Liver (tissue), 8 donors: ENCODE measurements at regions not wholly inside any gene's neighbourhood (a gene's known extent, or its start where the extent isn't known, plus 50 kb on each side); places are given as distances from the start of the nearest gene placed in this dataset.

Source experiments
- DNase-seq: peaks from one replicate; pipeline ENCODE4 v3.0.0-alpha.2; 2017; ENCODE audit warnings: low spot score
- H3K27ac ChIP-seq, 2 donors: one replicate each; pipeline ENCODE4 v1.7.0; 2013; ENCODE audit warnings: inconsistent platforms in 2 of 2, low read length in 2 of 2, control low read depth in 1 of 2, low read depth in 1 of 2, mild to moderate bottlenecking in 1 of 2
- H3K27me3 ChIP-seq, 4 donors: one replicate each; pipeline versions ENCODE4 v1.6.1 to v1.7.0; 2013; ENCODE audit warnings: low read length in 3 of 4, inconsistent platforms in 1 of 4, mild to moderate bottlenecking in 1 of 4, moderate library complexity in 1 of 4; ENCODE audit not compliant: control insufficient read depth in 4 of 4, insufficient read depth in 4 of 4
- H3K36me3 ChIP-seq, 4 donors: one replicate each; pipeline versions ENCODE4 v1.6.1 to v1.7.0; 2013; ENCODE audit warnings: low read length in 3 of 4, mild to moderate bottlenecking in 3 of 4, low read depth in 1 of 4, moderate library complexity in 1 of 4; ENCODE audit not compliant: control insufficient read depth in 4 of 4, insufficient read depth in 3 of 4
- H3K4me1 ChIP-seq, 4 donors: one replicate each; pipeline versions ENCODE4 v1.6.1 to v1.7.0; 2013; ENCODE audit warnings: low read length in 3 of 4, mild to moderate bottlenecking in 3 of 4, moderate library complexity in 1 of 4; ENCODE audit not compliant: control insufficient read depth in 4 of 4, insufficient read depth in 4 of 4
- H3K4me3 ChIP-seq, 3 donors: one replicate each; pipeline versions ENCODE4 v1.6.1 to v1.7.0; 2013; ENCODE audit warnings: low read length in 3 of 3, control low read depth in 1 of 3, low read depth in 1 of 3, mild to moderate bottlenecking in 1 of 3
- H3K9ac ChIP-seq, 2 donors: one replicate each; pipeline ENCODE4 v1.7.0; 2013; ENCODE audit warnings: low read length in 2 of 2, mild to moderate bottlenecking in 2 of 2, moderate library complexity in 2 of 2, control low read depth in 1 of 2, low read depth in 1 of 2
- H3K9me3 ChIP-seq, 4 donors: one replicate each; pipeline versions ENCODE4 v1.6.1 to v1.7.0; 2013; ENCODE audit warnings: low read length in 3 of 4; ENCODE audit not compliant: control insufficient read depth in 4 of 4
- ATF3 ChIP-seq: IDR thresholded peaks from 2 replicates; pipeline ENCODE4 v1.6.1; 2016; ENCODE audit warnings: antibody characterized with exemption
- CTCF ChIP-seq: fragments of 150-350 bp; IDR thresholded peaks from 2 replicates; pipeline ENCODE4 v1.5.1; 2017; ENCODE audit warnings: improper control_type of control experiment, low read depth, low read length; ENCODE audit not compliant: missing input control
- EGR1 ChIP-seq, 2 donors: IDR thresholded peaks; 2 replicates each; pipeline ENCODE4 v1.6.1; 2016 to 2018; ENCODE audit warnings: antibody characterized with exemption in 2 of 2, low read depth in 2 of 2
- FOXA1 ChIP-seq: IDR thresholded peaks from 2 replicates; pipeline ENCODE4 v1.6.1; 2016; ENCODE audit warnings: antibody characterized with exemption
- FOXA2 ChIP-seq: IDR thresholded peaks from 2 replicates; pipeline ENCODE4 v1.6.1; 2016; ENCODE audit warnings: antibody characterized with exemption
- GABPA ChIP-seq, 2 donors: IDR thresholded peaks in 1 of 2; conservative IDR thresholded peaks in 1 of 2; 2 replicates each; pipeline ENCODE4 v1.6.1; 2016; ENCODE audit warnings: antibody characterized with exemption in 2 of 2, mild to moderate bottlenecking in 1 of 2, moderate library complexity in 1 of 2
- HNF4A ChIP-seq, 2 donors: conservative IDR thresholded peaks; 2 replicates each; pipeline ENCODE4 v1.6.1; 2016; ENCODE audit warnings: antibody characterized with exemption in 2 of 2, mild to moderate bottlenecking in 2 of 2
- HNF4G ChIP-seq: IDR thresholded peaks from 2 replicates; pipeline ENCODE4 v1.6.1; 2016; ENCODE audit warnings: antibody characterized with exemption
- JUND ChIP-seq, 2 donors: IDR thresholded peaks; 2 replicates each; pipeline ENCODE4 v1.6.1; 2016; ENCODE audit warnings: antibody characterized with exemption in 2 of 2
- MAX ChIP-seq: IDR thresholded peaks from 2 replicates; pipeline ENCODE4 v1.6.1; 2016; ENCODE audit warnings: antibody characterized with exemption
- NR2F2 ChIP-seq: IDR thresholded peaks from 2 replicates; pipeline ENCODE4 v1.6.1; 2016; ENCODE audit warnings: antibody characterized with exemption
- RAD21 ChIP-seq, 2 donors: IDR thresholded peaks; 2 replicates each; pipeline ENCODE4 v1.6.1; 2016; ENCODE audit warnings: antibody characterized with exemption in 2 of 2, mild to moderate bottlenecking in 2 of 2
- REST ChIP-seq: IDR thresholded peaks from 2 replicates; pipeline ENCODE4 v1.6.1; 2016; ENCODE audit warnings: antibody characterized with exemption, mild to moderate bottlenecking
- RXRA ChIP-seq, 2 donors: IDR thresholded peaks; 2 replicates each; pipeline ENCODE4 v1.6.1; 2017 to 2018; ENCODE audit warnings: antibody characterized with exemption in 2 of 2, mild to moderate bottlenecking in 1 of 2
- SP1 ChIP-seq: IDR thresholded peaks from 2 replicates; pipeline ENCODE4 v1.6.1; 2018; ENCODE audit warnings: antibody characterized with exemption, mild to moderate bottlenecking
- TAF1 ChIP-seq: conservative IDR thresholded peaks from 2 replicates; pipeline ENCODE4 v1.6.1; 2016; ENCODE audit warnings: antibody characterized with exemption, mild to moderate bottlenecking
- YY1 ChIP-seq: IDR thresholded peaks from 2 replicates; pipeline ENCODE4 v1.6.1; 2016; ENCODE audit warnings: antibody characterized with exemption, mild to moderate bottlenecking
- ZBTB33 ChIP-seq: IDR thresholded peaks from 2 replicates; pipeline ENCODE4 v1.6.1; 2016; ENCODE audit warnings: antibody characterized with exemption
- WGBS: extraction: QIAGEN DNeasy Blood & Tissue Kit; methylation state at CpG from one replicate; pipeline ENCODE4 v1.1.7; 2013; 5-methylcytosine and 5-hydroxymethylcytosine counted together
- donor health status: healthy.
- donor health status: healthy.
- donor health status: healthy.
- donor health status: healthy.
- donor health status: healthy.

GRCh38 chr6:5871296-5871695, 135.4 kb downstream of the NRN1 start (continued):
- TF ChIP-seq REST, result no peak

- no peaks in the 10 kb centered on the region for H3K36me3 ChIP-seq
- H3K9me3 ChIP-seq, result peaks cover 0 to 27% (median 6%) of the 10 kb centered on the region in 4 donors
- H3K4me1 ChIP-seq, result no peaks in the 10 kb centered on the region
- DNase-seq, result peak; percentile 13
- no peak overlapping the region for H3K9ac ChIP-seq
- TF ChIP-seq NR2F2 (no peak), CTCF (no peak), ZBTB33 (no peak), RXRA (IDR thresholded peaks at IDR 0.05) (no peak), SP1 (no peak), JUND (IDR thresholded peaks at IDR 0.05) (no peak), HNF4A (conservative IDR thresholded peaks at IDR 0.05) (no peak), MAX (no peak), EGR1 (IDR thresholded peaks at IDR 0.05; ENCODE audit: low read depth in 2 of 2) (no peak), ATF3 (no peak), TAF1 (no peak), GABPA (IDR thresholded peaks at IDR 0.05 in 1 of 2, conservative IDR thresholded peaks at IDR 0.05 in 1 of 2) (no peak), REST (no peak), FOXA1 (no peak), FOXA2 (no peak), HNF4G (no peak), RAD21 (IDR thresholded peaks at IDR 0.05) (no peak), YY1 (no peak)
- H3K27ac ChIP-seq, result no peak overlapping the region
- WGBS, result 85% methylated on average over 4 of the region's 4 CpGs
- H3K4me3 ChIP-seq, result no peak overlapping the region
- H3K27me3 ChIP-seq, result no peaks in the 10 kb centered on the region
Observed at GRCh38 chr6:5869676-5870075, 137.0 kb downstream of the NRN1 start.
